Natural killer cell treated with Interleukin-12 subunit alpha and Interleukin-12 subunit beta and Interleukin-15 and Interleukin-18, amount 100 ng/mL, for 72 hours (primary cell): ENCODE measurements at regions not wholly inside any gene's neighbourhood (a gene's known extent, or its start where the extent isn't known, plus 50 kb on each side); places are given as distances from the start of the nearest gene placed in this dataset.

Experiments used
- ATAC-seq, 2 donors: fragments of 150-1000 bp; cut with Tn5 transposase in 1 of 2; sonication (Bioruptor Pico), chemical (Tn5 transposase) in 1 of 2; 2 replicates each; pipeline ENCODE4 v1.10.0; 2021
- DNase-seq: peaks from one replicate; pipeline ENCODE4 v3.0.0; 2022; ENCODE audit warnings: low spot score
- H3K27ac Mint-ChIP-seq, 2 donors: 1 replicate in 1 of 2; 2 replicates in 1 of 2; pipeline ENCODE4 v1.8.0; 2022; ENCODE audit warnings: mixed read lengths in 2 of 2, mild to moderate bottlenecking in 1 of 2, moderate library complexity in 1 of 2
- H3K27me3 Mint-ChIP-seq, 2 donors: 1 replicate in 1 of 2; 2 replicates in 1 of 2; pipeline ENCODE4 v1.8.0; 2022; ENCODE audit warnings: mixed read lengths in 2 of 2
- H3K36me3 Mint-ChIP-seq: one replicate; pipeline ENCODE4 v1.8.0; 2022; ENCODE audit warnings: mixed read lengths
- H3K4me1 Mint-ChIP-seq, 2 donors: 1 replicate in 1 of 2; 2 replicates in 1 of 2; pipeline ENCODE4 v1.8.0; 2022; ENCODE audit warnings: low read depth in 2 of 2, mixed read lengths in 2 of 2, mild to moderate bottlenecking in 1 of 2
- H3K4me3 Mint-ChIP-seq: one replicate; pipeline ENCODE4 v1.8.0; 2022; ENCODE audit warnings: mixed read lengths
- H3K9me3 Mint-ChIP-seq: 2 replicates; pipeline ENCODE4 v1.8.0; 2022; ENCODE audit warnings: mixed read lengths

- Mint-ChIP-seq H3K4me1 (peaks cover 48 to 65% of the 10 kb centered on the region in 2 donors), H3K36me3 (peaks cover 19% of the 10 kb centered on the region), H3K27ac (no peak overlapping the region), H3K27me3 (peaks cover 9 to 16% of the 10 kb centered on the region in 2 donors), H3K9me3 (peaks cover 2% of the 10 kb centered on the region), H3K4me3 (peak overlapping the region; percentile 21)
- ATAC-seq (no peak), DNase-seq (no peak)
These were observed 62.1 kb upstream of the CTLA4 start for GRCh38 chr2:203805486-203805838.

- ATAC-seq, result no peak
- no peak overlapping the region for H3K4me3 Mint-ChIP-seq
- peaks cover 10% of the 10 kb centered on the region for H3K36me3 Mint-ChIP-seq
- no peaks in the 10 kb centered on the region for H3K9me3 Mint-ChIP-seq
- peaks cover 0 to 12% of the 10 kb centered on the region in 2 donors for H3K27me3 Mint-ChIP-seq
- peaks cover 54 to 64% of the 10 kb centered on the region in 2 donors for H3K4me1 Mint-ChIP-seq
- DNase-seq, result no peak
- no peak overlapping the region for H3K27ac Mint-ChIP-seq
These were observed 60.8 kb upstream of the CTLA4 start for GRCh38 chr2:203806761-203807160.

- Mint-ChIP-seq H3K27me3 (peaks cover 0 to 9% of the 10 kb centered on the region in 2 donors), H3K4me3 (no peak overlapping the region), H3K4me1 (peaks cover 54 to 61% of the 10 kb centered on the region in 2 donors), H3K36me3 (peaks cover 10% of the 10 kb centered on the region), H3K9me3 (no peaks in the 10 kb centered on the region), H3K27ac (no peak overlapping the region)
- DNase-seq (no peak), ATAC-seq (no peak)
These were observed 59.4 kb upstream of the CTLA4 start for GRCh38 chr2:203808046-203808750.

DNA sequence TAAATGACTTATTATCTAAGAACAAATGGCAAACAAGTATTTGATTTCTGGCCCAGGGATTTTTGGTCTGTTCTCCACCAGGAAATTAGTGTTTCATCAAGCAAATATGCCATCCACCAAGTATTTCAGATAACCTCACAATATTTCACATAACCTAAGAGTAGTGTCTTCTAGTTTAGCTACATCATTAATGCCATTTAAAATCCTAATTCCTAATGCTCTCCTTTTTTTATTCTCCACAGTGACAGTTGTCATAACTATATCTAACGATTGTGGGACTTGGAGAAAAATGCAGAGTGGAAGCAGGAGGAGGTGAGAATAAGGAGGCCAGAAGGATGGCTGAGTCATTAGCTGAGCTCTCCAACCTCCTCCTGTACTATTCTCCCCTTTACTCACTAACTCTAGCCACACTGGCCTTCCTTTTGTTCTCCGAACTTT lies 58.5 kb upstream of the CTLA4 start:
- H3K4me3 Mint-ChIP-seq, result no peak overlapping the region
- peaks cover 0 to 9% of the 10 kb centered on the region in 2 donors for H3K27me3 Mint-ChIP-seq
- H3K9me3 Mint-ChIP-seq, result no peaks in the 10 kb centered on the region
- ATAC-seq (no peak), DNase-seq (no peak)
- peaks cover 10% of the 10 kb centered on the region for H3K36me3 Mint-ChIP-seq
- H3K27ac Mint-ChIP-seq, result peak overlapping the region in 1 of 2 donors; percentile 10
- peaks cover 51 to 53% of the 10 kb centered on the region in 2 donors for H3K4me1 Mint-ChIP-seq

DNA sequence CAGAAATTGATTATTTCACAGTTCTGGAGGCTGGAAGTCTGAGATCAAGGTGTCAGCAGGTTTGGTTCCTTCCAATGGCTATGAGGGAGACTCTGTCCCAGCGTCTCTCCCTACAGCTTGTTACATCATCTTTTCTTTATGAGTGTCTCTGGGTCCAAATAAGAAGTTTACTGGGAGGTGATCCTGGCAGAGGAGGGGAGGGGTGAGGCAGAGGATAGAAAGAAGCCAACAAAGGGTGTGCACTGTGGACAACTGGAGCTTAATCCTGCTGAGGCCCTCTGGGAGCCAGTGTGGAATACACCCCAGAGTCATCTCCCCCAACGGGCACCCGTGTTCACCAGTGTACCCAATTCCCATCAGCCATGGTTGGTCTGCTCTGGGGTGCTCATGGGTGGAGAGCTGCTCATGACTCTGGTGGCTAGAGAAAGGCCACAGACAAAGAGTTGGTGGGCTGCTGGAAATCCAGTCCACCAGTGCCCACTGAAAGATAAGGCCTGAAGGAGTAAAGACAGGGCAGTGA lies 57.5 kb upstream of the CTLA4 start:
- peaks cover 0 to 5% of the 10 kb centered on the region in 2 donors for H3K27me3 Mint-ChIP-seq
- H3K4me1 Mint-ChIP-seq, result peaks cover 50 to 52% of the 10 kb centered on the region in 2 donors
- no peak for DNase-seq
- no peak for ATAC-seq
- H3K36me3 Mint-ChIP-seq, result peaks cover 5% of the 10 kb centered on the region
- H3K9me3 Mint-ChIP-seq, result no peaks in the 10 kb centered on the region
- peak overlapping the region in 1 of 2 donors; percentile 10 for H3K27ac Mint-ChIP-seq
- no peak overlapping the region for H3K4me3 Mint-ChIP-seq

GRCh38 chr2:203811491-203812221 lies 55.9 kb upstream of the CTLA4 start:
- peak overlapping the region; percentile 59 to 76 for H3K27ac Mint-ChIP-seq

DNA sequence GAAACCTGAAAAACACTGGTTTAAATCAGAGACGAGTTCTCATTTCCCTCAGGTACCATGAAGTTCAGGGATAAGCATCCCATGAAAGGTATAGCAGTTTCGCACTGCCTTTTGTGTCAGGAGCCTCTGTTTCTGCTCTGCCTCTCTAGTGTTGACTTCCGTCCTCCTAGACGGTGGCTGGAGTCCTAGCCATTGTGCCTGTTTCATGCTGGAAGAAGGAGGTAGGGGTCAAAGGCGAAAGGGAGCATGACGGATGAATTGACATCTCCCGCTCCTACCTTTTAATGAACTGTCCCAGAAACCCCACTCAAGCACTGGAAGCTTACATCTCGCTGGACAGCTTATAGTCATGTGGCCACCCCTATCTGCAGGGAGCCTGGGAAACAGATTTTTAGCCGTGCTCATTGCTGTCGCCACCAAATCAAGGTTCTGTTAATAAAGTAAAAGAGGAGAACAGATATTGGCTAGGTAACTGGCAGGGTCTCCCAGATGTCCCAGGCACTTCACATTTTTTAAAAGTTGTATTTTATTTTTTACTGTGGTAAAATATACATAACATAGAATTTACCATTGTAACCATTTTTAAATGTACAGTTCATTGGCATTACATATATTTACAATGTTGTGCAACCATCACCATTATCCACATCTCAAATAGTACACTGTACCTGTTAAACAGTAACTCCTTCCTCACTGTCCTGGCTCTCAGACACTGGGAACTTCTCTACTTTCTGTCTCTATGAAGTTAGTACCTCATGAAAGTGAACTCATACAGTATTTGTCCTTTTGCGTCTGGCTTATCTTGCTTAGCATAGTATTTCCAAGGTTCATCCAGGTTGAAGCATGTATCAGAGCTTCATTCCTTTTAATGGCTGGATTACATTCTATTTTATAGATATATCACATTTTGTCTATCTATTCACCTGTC lies 55.0 kb upstream of the CTLA4 start:
- Mint-ChIP-seq H3K4me3 (peak overlapping the region; percentile 43), H3K27ac (peak overlapping the region in 1 of 2 donors; percentile 59), H3K9me3 (no peaks in the 10 kb centered on the region), H3K36me3 (no peaks in the 10 kb centered on the region), H3K27me3 (peaks cover 17 to 19% of the 10 kb centered on the region in 2 donors), H3K4me1 (peaks cover 50 to 57% of the 10 kb centered on the region in 2 donors)
- ATAC-seq (no peak), DNase-seq (no peak)

More at GRCh38 chr2:203811491-203812221, 55.9 kb upstream of the CTLA4 start:
- peak overlapping the region; percentile 43 for H3K4me3 Mint-ChIP-seq
- ATAC-seq (peak; percentile 95 to 97), DNase-seq (peak; percentile 80)
- H3K9me3 Mint-ChIP-seq, result no peaks in the 10 kb centered on the region
- H3K4me1 Mint-ChIP-seq, result peaks cover 50 to 57% of the 10 kb centered on the region in 2 donors
- peaks cover 10 to 13% of the 10 kb centered on the region in 2 donors for H3K27me3 Mint-ChIP-seq
- H3K36me3 Mint-ChIP-seq, result peaks cover under 1% of the 10 kb centered on the region

DNA sequence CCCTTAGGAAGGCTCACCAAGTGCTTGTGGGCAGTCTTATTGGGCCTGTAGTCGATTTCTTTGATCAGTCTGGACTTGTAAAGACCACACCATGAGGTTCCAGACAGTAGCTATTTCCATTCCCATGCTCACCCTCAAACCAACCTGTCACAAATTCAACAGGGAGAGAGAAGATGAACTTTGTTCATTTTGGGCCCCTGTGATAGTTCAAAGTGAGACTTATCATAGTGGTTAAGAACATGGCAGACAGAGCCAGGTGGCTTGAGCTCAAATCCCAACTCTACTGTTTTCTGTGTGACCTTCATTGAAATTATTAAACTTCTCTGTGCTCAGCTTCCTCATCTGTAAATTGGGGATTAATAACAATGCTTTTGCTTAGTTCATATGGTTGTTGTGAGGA lies 53.9 kb upstream of the CTLA4 start:
- Mint-ChIP-seq H3K27ac (no peak overlapping the region), H3K4me3 (no peak overlapping the region), H3K4me1 (peaks cover 50 to 57% of the 10 kb centered on the region in 2 donors), H3K27me3 (peaks cover 17 to 19% of the 10 kb centered on the region in 2 donors), H3K36me3 (no peaks in the 10 kb centered on the region), H3K9me3 (no peaks in the 10 kb centered on the region)
- DNase-seq (no peak), ATAC-seq (no peak)

DNA sequence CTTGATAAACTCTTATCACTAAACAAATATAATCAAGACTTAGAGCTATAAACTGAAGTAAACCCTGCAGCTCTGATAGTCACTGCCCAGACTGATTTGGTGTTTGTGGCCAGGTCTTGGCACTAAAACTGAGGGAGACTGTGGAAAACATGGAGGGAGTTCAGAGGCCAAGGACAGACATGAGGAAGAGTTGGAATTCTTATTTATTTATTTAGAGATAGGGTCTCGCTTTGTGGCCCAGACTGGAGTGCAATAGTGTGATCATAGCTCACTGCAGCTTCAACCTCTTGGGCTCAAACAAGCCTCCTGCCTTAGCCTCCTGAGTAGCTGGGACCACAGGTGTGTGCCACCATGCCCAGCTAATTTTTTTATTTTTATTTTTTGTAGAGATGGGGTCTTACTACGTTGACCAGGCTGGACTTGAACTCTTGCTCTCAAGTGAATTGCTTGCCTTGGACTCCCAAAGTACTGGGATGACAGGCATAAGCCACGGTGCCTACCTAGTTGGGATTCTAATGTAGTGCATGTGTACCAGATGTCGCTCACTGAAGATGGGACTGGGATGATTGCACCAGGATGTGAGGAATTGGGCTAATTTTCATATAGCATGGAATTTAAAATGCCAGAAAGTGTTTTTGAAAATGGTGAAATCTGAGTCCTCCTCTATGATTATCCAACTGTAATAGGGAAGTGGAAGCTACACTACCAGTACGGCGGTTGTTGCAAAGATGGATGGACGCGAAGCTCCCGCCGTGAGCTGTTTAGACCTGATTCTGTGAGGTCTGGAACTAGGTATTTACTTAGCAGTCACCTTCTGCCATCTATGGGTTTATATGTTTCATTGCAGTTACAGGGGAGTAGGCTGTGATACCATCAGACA lies 52.7 kb upstream of the CTLA4 start:
- H3K4me1 Mint-ChIP-seq, result peaks cover 40 to 46% of the 10 kb centered on the region in 2 donors
- peak overlapping the region; percentile 44 to 56 for H3K27ac Mint-ChIP-seq
- peak overlapping the region; percentile 30 for H3K4me3 Mint-ChIP-seq
- ATAC-seq (peak; percentile 70 to 78), DNase-seq (no peak)
- H3K27me3 Mint-ChIP-seq, result peaks cover 14 to 19% of the 10 kb centered on the region in 2 donors
- H3K36me3 Mint-ChIP-seq, result no peaks in the 10 kb centered on the region
- H3K9me3 Mint-ChIP-seq, result no peaks in the 10 kb centered on the region

DNA sequence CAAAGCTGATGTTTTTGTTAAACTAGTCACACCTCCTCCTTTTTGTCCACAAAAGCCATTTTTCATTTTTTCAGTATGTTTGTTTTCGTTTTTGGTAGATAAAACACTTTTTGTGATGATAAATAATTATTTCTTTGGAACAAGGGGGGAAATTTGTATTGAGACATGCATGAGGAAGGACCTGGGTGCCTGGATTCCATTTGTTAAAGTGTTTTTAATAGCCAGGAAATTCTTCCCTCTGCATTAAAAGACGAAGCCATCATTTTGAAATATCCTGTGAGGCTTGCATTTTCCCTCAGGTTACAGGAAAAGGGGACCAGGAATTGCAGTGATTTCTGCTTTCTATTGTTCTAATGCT lies 52.1 kb upstream of the CTLA4 start:
- H3K27ac Mint-ChIP-seq, result peak overlapping the region in 1 of 2 donors; percentile 56
- H3K27me3 Mint-ChIP-seq, result peaks cover 14 to 19% of the 10 kb centered on the region in 2 donors
- no peak for ATAC-seq
- DNase-seq, result no peak
- H3K36me3 Mint-ChIP-seq, result no peaks in the 10 kb centered on the region
- H3K4me1 Mint-ChIP-seq, result peaks cover 36 to 42% of the 10 kb centered on the region in 2 donors
- H3K4me3 Mint-ChIP-seq, result peak overlapping the region; percentile 30
- H3K9me3 Mint-ChIP-seq, result no peaks in the 10 kb centered on the region

DNA sequence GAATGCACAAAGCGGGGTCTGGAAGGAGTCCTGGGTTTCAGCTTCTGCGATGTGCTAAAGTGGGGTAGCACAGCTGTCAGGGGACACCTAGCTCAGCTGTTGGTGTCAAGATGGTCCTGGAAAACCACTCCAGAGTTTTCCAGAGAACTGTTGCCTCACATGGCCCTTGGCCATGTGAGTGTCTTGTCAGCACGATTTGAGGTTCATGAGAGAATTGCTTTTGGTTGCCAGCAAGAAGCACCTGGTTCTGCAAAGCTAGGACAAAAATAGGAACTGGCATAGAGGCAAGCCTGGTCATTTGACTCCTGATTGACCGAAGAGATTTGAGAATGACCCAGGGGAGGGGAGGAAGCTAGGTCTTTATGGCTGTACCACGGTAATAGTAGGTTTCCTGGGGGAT lies 50.4 kb upstream of the CTLA4 start:
- no peak for ATAC-seq
- H3K4me3 Mint-ChIP-seq, result no peak overlapping the region
- DNase-seq, result no peak
- peaks cover 14 to 19% of the 10 kb centered on the region in 2 donors for H3K27me3 Mint-ChIP-seq
- no peaks in the 10 kb centered on the region for H3K36me3 Mint-ChIP-seq
- peaks cover 29 to 33% of the 10 kb centered on the region in 2 donors for H3K4me1 Mint-ChIP-seq
- H3K27ac Mint-ChIP-seq, result no peak overlapping the region
- H3K9me3 Mint-ChIP-seq, result no peaks in the 10 kb centered on the region
